ENCODE measurements at regions not wholly inside any gene's neighbourhood (a gene's known extent, or its start where the extent isn't known, plus 50 kb on each side); places are given as distances from the start of the nearest gene placed in this dataset.

GRCh38 chr9:73037613-73038012 lies 84.8 kb upstream of the ALDH1A1 start:
- DNase-seq (ENCODE audit: low read depth in 2 of 2) = peak in 1 of 2 donors; percentile 25
- TF ChIP-seq, protein P1, sequence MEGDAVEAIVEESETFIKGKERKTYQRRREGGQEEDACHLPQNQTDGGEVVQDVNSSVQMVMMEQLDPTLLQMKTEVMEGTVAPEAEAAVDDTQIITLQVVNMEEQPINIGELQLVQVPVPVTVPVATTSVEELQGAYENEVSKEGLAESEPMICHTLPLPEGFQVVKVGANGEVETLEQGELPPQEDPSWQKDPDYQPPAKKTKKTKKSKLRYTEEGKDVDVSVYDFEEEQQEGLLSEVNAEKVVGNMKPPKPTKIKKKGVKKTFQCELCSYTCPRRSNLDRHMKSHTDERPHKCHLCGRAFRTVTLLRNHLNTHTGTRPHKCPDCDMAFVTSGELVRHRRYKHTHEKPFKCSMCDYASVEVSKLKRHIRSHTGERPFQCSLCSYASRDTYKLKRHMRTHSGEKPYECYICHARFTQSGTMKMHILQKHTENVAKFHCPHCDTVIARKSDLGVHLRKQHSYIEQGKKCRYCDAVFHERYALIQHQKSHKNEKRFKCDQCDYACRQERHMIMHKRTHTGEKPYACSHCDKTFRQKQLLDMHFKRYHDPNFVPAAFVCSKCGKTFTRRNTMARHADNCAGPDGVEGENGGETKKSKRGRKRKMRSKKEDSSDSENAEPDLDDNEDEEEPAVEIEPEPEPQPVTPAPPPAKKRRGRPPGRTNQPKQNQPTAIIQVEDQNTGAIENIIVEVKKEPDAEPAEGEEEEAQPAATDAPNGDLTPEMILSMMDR (IDR thresholded peaks at IDR 0.05; ENCODE audit: low read depth, low read length) = no peak
- H3K4me3 ChIP-seq (replicated peaks in 1 of 2; ENCODE audit: low read depth in 2 of 2, low read length in 2 of 2) = no peak overlapping the region

DNA sequence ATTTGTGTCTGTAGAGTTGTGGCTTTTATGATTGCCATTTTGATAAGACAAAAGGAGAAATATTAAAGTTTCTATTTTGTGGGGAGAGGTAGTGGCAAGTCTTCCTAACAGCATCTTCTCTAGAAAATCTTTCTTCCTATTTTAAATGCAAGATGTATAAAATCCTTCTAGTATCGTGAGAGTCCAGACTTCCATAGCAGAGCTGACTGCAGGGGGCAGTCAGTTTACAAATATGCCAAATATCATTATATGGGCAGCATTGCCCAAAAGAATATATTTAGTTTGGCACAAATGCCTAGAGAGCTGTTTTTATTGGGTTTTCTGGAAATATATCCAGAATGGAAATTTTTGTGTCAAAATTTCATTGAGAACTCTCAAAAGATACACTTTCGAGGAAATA lies 82.1 kb upstream of the ALDH1A1 start:
- no peak overlapping the region for H3K4me3 ChIP-seq (replicated peaks in 1 of 2; ENCODE audit: low read depth in 2 of 2, low read length in 2 of 2)
- peak in 1 of 2 donors; percentile 18 for DNase-seq (ENCODE audit: low read depth in 2 of 2)
- TF ChIP-seq, protein P1 (IDR thresholded peaks at IDR 0.05; ENCODE audit: low read depth, low read length) = no peak

DNA sequence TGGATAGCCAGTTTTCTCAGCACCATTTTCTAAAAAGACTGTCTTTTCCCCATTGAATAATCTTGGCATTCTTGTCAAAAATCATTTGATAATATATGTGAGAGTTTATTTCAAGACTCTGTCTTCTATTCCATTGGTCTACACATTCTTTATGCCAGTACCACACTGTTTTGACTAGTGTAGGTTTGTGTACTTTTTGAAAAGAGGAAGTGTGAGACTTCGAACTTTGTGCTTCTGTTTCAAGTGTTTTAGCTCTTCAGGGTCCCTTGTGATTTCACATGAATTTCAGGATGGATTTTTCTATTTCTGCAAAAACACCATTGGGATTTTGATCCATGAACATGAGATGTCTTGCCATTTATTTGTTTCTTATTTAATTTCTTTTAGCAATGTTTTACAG lies 78.5 kb upstream of the ALDH1A1 start:
- no peak overlapping the region for H3K4me3 ChIP-seq (replicated peaks in 1 of 2; ENCODE audit: low read depth in 2 of 2, low read length in 2 of 2)
- TF ChIP-seq, protein P1 (IDR thresholded peaks at IDR 0.05; ENCODE audit: low read depth, low read length) = no peak
- no peak for DNase-seq (ENCODE audit: low read depth in 2 of 2)

DNA sequence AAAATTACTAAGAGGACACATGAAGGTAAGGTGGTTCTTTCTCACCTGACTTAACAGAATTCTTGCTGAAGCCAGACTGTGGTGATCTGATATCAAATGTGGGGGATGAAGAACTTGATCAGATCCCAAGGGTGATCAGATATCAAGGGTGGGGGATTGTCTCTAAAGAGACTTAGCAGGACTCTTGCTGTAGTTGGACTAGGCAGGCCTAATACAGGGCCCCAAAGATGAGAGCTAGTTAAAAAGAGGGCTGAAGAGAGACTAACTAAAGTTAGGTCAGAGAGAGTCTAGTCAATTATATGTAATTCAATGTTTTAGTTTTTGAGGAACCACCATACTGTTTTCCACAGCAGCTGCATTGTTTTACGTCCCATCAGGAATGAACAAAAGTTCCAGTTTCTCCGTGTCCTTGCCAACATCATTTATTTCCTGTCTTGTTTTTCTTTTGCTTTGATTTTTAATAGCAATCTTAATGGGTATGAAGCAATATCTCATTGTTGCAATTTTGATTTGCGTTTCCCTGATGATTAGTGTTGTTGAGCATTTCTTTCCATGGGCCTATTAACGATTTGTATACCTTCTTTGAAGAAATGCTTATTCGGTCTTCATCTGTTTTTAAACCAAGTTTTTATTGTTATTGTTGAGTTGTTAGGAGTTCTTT lies 77.6 kb upstream of the ALDH1A1 start:
- H3K4me3 ChIP-seq (replicated peaks in 1 of 2; ENCODE audit: low read depth in 2 of 2, low read length in 2 of 2) = no peak overlapping the region
- TF ChIP-seq, protein P1 (IDR thresholded peaks at IDR 0.05; ENCODE audit: low read depth, low read length) = no peak
- DNase-seq (ENCODE audit: low read depth in 2 of 2) = no peak

DNA sequence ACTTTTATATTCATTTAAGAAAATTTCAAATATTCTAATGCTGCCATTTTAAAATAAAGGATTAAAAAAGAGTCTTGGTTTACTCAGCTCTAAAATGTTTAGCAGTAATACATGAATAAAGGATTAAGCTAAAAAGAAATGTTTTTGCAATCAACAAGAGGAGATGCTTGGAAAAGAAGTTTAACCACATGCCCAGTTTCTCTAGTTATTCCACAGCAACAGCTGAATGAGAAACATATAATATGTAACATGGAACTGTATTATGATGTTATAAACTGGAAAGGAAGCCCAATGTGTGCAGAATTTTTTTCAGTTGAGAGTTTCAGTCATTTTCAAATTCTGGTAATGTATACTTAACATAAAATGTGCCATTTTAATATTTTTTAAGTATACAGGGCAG lies 76.5 kb upstream of the ALDH1A1 start:
- TF ChIP-seq, protein P1 (IDR thresholded peaks at IDR 0.05; ENCODE audit: low read depth, low read length) = no peak
- H3K4me3 ChIP-seq (replicated peaks in 1 of 2; ENCODE audit: low read depth in 2 of 2, low read length in 2 of 2) = no peak overlapping the region
- no peak for DNase-seq (ENCODE audit: low read depth in 2 of 2)

DNA sequence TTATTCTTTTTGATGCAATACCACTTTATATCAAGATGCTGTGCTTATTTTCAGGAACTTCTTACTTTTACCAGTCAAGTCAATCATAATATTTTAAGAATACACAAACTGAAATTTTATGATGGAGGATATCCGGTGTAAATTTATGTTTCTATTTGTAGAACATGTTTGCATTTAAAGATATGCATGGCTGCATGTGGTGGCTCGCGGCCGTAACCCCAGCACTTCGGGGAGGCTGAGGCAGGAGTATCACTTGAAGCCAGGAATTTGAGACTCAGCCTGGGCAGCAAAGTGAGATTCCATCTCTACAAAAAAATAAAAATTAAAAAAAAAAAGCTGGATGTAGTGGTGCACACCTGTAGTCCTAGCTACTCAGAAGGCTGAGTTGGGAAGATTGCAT lies 73.5 kb upstream of the ALDH1A1 start:
- no peak for DNase-seq (ENCODE audit: low read depth in 2 of 2)
- TF ChIP-seq, protein P1 (IDR thresholded peaks at IDR 0.05; ENCODE audit: low read depth, low read length) = no peak
- H3K4me3 ChIP-seq (replicated peaks in 1 of 2; ENCODE audit: low read depth in 2 of 2, low read length in 2 of 2) = no peak overlapping the region

DNA sequence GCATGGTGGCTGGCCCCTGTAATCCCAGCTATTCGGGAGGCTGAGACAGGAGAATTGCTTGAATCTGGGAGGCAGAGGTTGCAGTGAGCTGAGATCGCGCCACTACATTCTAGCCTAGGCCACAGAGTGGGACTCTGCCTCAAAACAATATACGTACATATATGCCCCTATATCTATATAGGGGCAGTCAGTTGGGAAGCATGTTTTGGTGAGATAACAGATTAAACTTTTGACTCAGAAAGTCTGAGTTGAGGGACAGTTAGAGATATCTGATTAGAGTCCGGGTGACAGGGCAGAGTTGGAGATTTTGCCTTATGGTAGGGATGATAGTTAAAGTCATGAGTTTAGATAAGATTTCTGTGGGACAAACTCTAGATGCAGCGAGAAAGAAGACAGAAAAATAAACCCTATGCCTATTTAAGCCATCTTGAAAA lies 71.8 kb upstream of the ALDH1A1 start:
- TF ChIP-seq, protein P1 (IDR thresholded peaks at IDR 0.05; ENCODE audit: low read depth, low read length) = no peak
- H3K4me3 ChIP-seq (replicated peaks in 1 of 2; ENCODE audit: low read depth in 2 of 2, low read length in 2 of 2) = no peak overlapping the region
- no peak for DNase-seq (ENCODE audit: low read depth in 2 of 2)
